Astrocyte of the spinal cord (primary cell): ENCODE measurements at regions not wholly inside any gene's neighbourhood (a gene's known extent, or its start where the extent isn't known, plus 50 kb on each side); places are given as distances from the start of the nearest gene placed in this dataset.

ENCODE experiments used
- DNase-seq: peaks from one replicate; pipeline ENCODE4 v3.0.0; 2011; ENCODE audit warnings: low read depth, low spot score
- H3K4me3 ChIP-seq: 2 replicates; pipeline ENCODE4 v1.5.1; 2011; ENCODE audit warnings: low read depth, mild to moderate bottlenecking, low read length, moderate library complexity
- in situ Hi-C: cut with HindIII; loops from 2 replicates; pipeline ENCODE4 v1.10.0; 2017; ENCODE audit warnings: low sequenced_read_pairs
- TF ChIP-seq, protein P1 (sequence below): IDR thresholded peaks from 2 replicates; pipeline ENCODE4 v1.5.1; 2012; ENCODE audit warnings: low read depth, mild to moderate bottlenecking, low read length, inconsistent platforms

DNA sequence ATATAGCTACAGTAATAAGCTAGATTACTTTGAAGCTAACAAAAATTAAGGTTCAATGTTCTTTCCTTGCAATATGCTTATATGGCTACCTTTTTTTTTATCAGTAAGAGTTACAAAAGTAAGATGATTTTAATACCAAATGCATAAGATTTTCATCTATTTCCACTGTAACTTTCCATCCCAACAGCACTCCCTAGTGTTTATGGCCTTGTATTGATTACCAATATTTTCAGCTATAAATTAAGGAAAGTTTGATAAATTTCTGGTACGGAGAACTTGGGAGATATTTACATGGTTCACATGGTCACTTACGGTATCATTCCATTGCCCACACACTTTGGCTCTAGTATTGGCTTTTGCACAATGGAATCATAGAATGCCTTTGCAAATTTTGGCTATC is 448.9 kb upstream of the PABPC4L start:
- H3K4me3 ChIP-seq, result no peak overlapping the region
- TF ChIP-seq, protein P1, sequence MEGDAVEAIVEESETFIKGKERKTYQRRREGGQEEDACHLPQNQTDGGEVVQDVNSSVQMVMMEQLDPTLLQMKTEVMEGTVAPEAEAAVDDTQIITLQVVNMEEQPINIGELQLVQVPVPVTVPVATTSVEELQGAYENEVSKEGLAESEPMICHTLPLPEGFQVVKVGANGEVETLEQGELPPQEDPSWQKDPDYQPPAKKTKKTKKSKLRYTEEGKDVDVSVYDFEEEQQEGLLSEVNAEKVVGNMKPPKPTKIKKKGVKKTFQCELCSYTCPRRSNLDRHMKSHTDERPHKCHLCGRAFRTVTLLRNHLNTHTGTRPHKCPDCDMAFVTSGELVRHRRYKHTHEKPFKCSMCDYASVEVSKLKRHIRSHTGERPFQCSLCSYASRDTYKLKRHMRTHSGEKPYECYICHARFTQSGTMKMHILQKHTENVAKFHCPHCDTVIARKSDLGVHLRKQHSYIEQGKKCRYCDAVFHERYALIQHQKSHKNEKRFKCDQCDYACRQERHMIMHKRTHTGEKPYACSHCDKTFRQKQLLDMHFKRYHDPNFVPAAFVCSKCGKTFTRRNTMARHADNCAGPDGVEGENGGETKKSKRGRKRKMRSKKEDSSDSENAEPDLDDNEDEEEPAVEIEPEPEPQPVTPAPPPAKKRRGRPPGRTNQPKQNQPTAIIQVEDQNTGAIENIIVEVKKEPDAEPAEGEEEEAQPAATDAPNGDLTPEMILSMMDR, result peak; percentile 10
- in situ Hi-C loops, result no loop called here
- no peak for DNase-seq

DNA sequence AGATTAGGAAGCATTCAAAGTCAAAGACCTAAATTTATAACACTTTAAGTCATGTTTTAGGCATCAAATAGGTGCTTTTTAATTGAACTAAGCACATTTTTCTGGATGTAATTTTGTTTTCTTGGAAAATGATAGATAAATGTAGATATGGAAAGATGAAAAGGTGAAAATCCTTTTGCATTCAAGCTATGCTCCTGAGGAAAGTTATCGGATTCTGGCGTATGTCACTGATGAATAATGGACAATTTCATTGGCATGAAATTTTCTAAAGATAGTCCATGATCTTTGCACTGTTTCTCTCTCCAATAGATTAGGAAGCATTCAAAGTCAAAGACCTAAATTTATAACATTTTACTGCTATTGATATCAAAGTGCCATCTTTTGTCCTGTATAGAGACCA is 444.2 kb upstream of the PABPC4L start:
- no peak for DNase-seq
- TF ChIP-seq, protein P1, result no peak
- in situ Hi-C loops, result no loop called here

DNA sequence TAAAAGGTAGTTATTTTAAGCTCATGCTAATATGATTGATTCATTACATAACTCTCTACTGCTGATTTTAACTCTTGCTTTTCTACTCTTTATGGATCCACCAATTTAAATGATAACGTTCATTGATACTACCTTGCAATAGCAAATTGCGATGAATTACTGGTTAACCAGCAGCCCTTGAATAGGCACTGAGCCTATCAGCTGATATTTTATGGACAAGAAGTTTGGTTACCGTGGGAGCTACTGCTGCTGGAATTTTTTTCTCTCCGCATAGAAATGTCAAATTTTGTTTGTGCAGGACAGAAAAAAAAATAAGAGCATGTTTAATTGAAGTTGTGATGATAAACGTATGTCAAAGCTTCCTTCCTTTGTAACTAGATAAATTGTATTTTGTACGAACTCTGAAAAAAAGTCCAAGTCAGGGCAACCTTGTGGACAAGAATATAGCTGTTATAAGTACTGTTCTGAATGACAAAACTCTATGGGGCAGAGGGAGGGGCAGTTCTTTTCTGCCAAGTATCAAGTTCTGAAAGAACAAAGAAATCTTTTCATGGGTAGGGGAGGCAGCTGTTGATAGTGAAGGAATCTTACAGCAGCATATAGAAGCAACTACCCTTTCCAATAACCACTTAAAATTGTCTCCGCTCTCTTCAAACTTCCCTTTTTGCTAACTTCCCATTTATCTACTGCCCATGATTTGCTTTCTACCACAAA is 434.9 kb upstream of the PABPC4L start:
- in situ Hi-C loops, result no loop called here
- H3K4me3 ChIP-seq, result no peak overlapping the region
- TF ChIP-seq, protein P1, result no peak

More for the DNA sequence above, 444.2 kb upstream of the PABPC4L start:
- H3K4me3 ChIP-seq, result no peak overlapping the region

DNA sequence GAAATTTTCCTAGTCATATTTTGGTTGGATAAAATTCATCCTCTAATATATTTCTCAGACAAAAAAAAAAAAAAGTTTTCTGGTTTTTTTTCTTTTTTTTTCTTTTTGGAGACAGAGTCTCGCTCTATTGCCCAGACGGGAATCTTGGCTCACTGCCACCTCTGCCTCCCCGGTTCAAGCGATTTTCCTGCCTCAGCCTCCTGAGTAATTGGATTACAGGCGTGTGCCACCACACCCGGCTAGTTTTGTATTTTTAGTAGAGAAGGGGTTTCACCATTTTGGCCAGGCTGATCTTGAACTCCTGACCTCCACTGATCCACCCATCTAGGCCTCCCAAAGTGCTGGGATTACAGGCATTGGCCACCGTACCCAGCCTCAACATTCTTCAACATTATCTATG is 432.7 kb upstream of the PABPC4L start:
- H3K4me3 ChIP-seq, result no peak overlapping the region
- in situ Hi-C loops, result no loop called here
- no peak for DNase-seq
- TF ChIP-seq, protein P1, result no peak

More for the DNA sequence above, 434.9 kb upstream of the PABPC4L start:
- DNase-seq, result no peak

DNA sequence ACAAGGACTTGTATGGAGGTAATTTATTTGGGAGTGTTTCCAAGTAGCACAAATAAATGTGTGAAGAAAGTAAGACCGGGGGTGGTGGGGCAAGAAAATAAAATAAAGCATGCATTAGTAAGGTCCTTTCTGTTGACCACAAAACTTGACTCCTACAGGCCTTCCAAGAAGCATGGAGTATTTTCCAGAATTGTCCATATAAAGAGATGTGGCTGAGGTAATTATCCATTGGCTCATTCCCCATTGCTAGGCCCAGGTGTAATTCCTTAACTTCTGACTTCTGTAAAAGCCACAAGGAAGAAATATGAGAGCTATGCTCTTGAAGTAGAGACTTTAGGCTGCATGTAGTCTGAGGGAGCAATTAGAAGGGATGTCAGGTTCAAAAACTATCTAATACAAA is 430.5 kb upstream of the PABPC4L start:
- in situ Hi-C loops, result no loop called here
- no peak overlapping the region for H3K4me3 ChIP-seq

DNA sequence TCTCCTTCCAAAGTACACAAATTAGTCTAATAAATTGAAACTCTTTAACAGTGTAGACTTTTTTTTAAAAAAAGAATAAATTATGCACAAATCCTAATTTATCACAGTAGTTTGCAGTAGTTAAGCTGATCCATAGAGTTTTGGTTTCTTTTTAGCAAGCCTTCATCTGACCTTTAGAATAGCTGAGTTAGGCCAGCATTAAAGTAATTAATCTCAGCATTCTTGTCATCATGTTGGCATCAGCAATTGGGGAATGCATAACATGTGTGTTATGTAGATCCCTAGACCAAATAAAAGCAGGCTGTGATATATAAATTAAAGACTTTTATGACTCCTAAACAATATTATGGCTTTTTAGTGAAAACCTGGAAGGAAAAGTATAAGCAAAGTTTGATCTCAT is 426.5 kb upstream of the PABPC4L start:
- in situ Hi-C loops, result no loop called here
- no peak for DNase-seq
- TF ChIP-seq, protein P1, result no peak

More for the DNA sequence above, 430.5 kb upstream of the PABPC4L start:
- TF ChIP-seq, protein P1, result no peak
- DNase-seq, result peak; percentile 52

More for the DNA sequence above, 426.5 kb upstream of the PABPC4L start:
- no peak overlapping the region for H3K4me3 ChIP-seq
